ENCODE measurements at regions not wholly inside any gene's neighbourhood (a gene's known extent, or its start where the extent isn't known, plus 50 kb on each side); places are given as distances from the start of the nearest gene placed in this dataset.

- TF ChIP-seq CEBPB (IDR thresholded peaks at IDR 0.05) (no peak), EP300 (IDR thresholded peaks at IDR 0.05; ENCODE audit: borderline replicate concordance) (no peak), FOXM1 (IDR thresholded peaks at IDR 0.05; ENCODE audit: borderline replicate concordance, low read depth) (no peak), TAF1 (IDR thresholded peaks at IDR 0.05; ENCODE audit: low read depth) (no peak), RAD21 (IDR thresholded peaks at IDR 0.05; ENCODE audit: low read depth) (no peak), ZBTB7A (IDR thresholded peaks at IDR 0.05; ENCODE audit: low read depth) (no peak), EGR1 (IDR thresholded peaks at IDR 0.05) (no peak)
These were observed 100.2 kb upstream of the HMGN3 start for GRCh38 chr6:79334674-79335073.
